ENCODE measurements at regions not wholly inside any gene's neighbourhood (a gene's known extent, or its start where the extent isn't known, plus 50 kb on each side); places are given as distances from the start of the nearest gene placed in this dataset.

- in situ Hi-C loops (cut with MboI; ENCODE audit: low sequenced_read_pairs in 4 of 4), result loop anchor here in 1 of 4 donors (25.0 kb wide), 1 partner anchor 99 kb away; no protein-coding TSS in a partner anchor
These were observed 1215.2 kb downstream of the SI start for GRCh38 chr3:163863146-163863545.

GRCh38 chr3:163852233-163852632 is 1226.1 kb downstream of the SI start:
- H3K36me3 ChIP-seq, result no peaks in the 10 kb centered on the region
- H3K4me3 ChIP-seq, result no peak overlapping the region
- H3K4me1 ChIP-seq, result no peaks in the 10 kb centered on the region
- DNase-seq (no peak), ATAC-seq (no peak)
- no peak overlapping the region for H3K27ac ChIP-seq
- intact Hi-C loops (cut with DNase I; ENCODE audit: low total_unique reads) (no loop called here), in situ Hi-C loops (cut with MboI; ENCODE audit: low sequenced_read_pairs in 4 of 4) (loop anchor here in 1 of 4 donors (25.0 kb wide), 1 partner anchor 110 kb away; no protein-coding TSS in a partner anchor)
- TF ChIP-seq POLR2A (IDR thresholded peaks at IDR 0.05) (no peak), CTCF (IDR thresholded peaks at IDR 0.05 in 4 of 5, conservative IDR thresholded peaks at IDR 0.05 in 1 of 5) (no peak)
- no peaks in the 10 kb centered on the region for H3K9me3 ChIP-seq
- H3K27me3 ChIP-seq, result no peaks in the 10 kb centered on the region

More at GRCh38 chr3:163863146-163863545, 1215.2 kb downstream of the SI start:
- H3K4me1 ChIP-seq, result no peaks in the 10 kb centered on the region
- no peak overlapping the region for H3K4me3 ChIP-seq
- intact Hi-C loops (cut with DNase I; ENCODE audit: low total_unique reads), result no loop called here
- H3K27ac ChIP-seq, result no peak overlapping the region
- ATAC-seq (no peak), DNase-seq (no peak)
- no peaks in the 10 kb centered on the region for H3K9me3 ChIP-seq
- no peaks in the 10 kb centered on the region for H3K36me3 ChIP-seq
- no peak for TF ChIP-seq POLR2A (IDR thresholded peaks at IDR 0.05)
- no peak for TF ChIP-seq CTCF (IDR thresholded peaks at IDR 0.05 in 4 of 5, conservative IDR thresholded peaks at IDR 0.05 in 1 of 5)
- H3K27me3 ChIP-seq, result no peaks in the 10 kb centered on the region

- in situ Hi-C loops (cut with MboI; ENCODE audit: low sequenced_read_pairs in 4 of 4), result no loop called here
These were observed 1239.5 kb downstream of the SI start for GRCh38 chr3:163838769-163839168.

GRCh38 chr3:163832547-163832946 is 1245.7 kb downstream of the SI start:
- Histone ChIP-seq H3K4me3 (no peak overlapping the region), H3K36me3 (no peaks in the 10 kb centered on the region), H3K27ac (no peak overlapping the region), H3K9me3 (no peaks in the 10 kb centered on the region), H3K4me1 (no peaks in the 10 kb centered on the region), H3K27me3 (no peaks in the 10 kb centered on the region)
- ATAC-seq (no peak), DNase-seq (no peak)
- intact Hi-C loops (cut with DNase I; ENCODE audit: low total_unique reads), result no loop called here
- in situ Hi-C loops (cut with MboI; ENCODE audit: low sequenced_read_pairs in 4 of 4), result no loop called here
- TF ChIP-seq CTCF (IDR thresholded peaks at IDR 0.05 in 4 of 5, conservative IDR thresholded peaks at IDR 0.05 in 1 of 5) (no peak), POLR2A (IDR thresholded peaks at IDR 0.05) (no peak)

More at GRCh38 chr3:163838769-163839168, 1239.5 kb downstream of the SI start:
- H3K4me3 ChIP-seq, result no peak overlapping the region
- ATAC-seq, result no peak
- DNase-seq, result no peak
- no peaks in the 10 kb centered on the region for H3K9me3 ChIP-seq
- no peak for TF ChIP-seq CTCF (IDR thresholded peaks at IDR 0.05 in 4 of 5, conservative IDR thresholded peaks at IDR 0.05 in 1 of 5)
- no peak for TF ChIP-seq POLR2A (IDR thresholded peaks at IDR 0.05)
- no peak overlapping the region for H3K27ac ChIP-seq
- no peaks in the 10 kb centered on the region for H3K4me1 ChIP-seq
- intact Hi-C loops (cut with DNase I; ENCODE audit: low total_unique reads), result no loop called here
- H3K27me3 ChIP-seq, result no peaks in the 10 kb centered on the region
- no peaks in the 10 kb centered on the region for H3K36me3 ChIP-seq

- H3K27ac ChIP-seq, result no peak overlapping the region
- ATAC-seq, result no peak
- H3K9me3 ChIP-seq, result peaks cover 0 to 4% (median 0%) of the 10 kb centered on the region in 3 donors
- TF ChIP-seq POLR2A (IDR thresholded peaks at IDR 0.05), result no peak
- no peak for TF ChIP-seq CTCF (IDR thresholded peaks at IDR 0.05 in 4 of 5, conservative IDR thresholded peaks at IDR 0.05 in 1 of 5)
- in situ Hi-C loops (cut with MboI; ENCODE audit: low sequenced_read_pairs in 4 of 4), result no loop called here
- H3K4me3 ChIP-seq, result no peak overlapping the region
- no peaks in the 10 kb centered on the region for H3K27me3 ChIP-seq
- H3K4me1 ChIP-seq, result no peaks in the 10 kb centered on the region
- intact Hi-C loops (cut with DNase I; ENCODE audit: low total_unique reads), result no loop called here
- no peaks in the 10 kb centered on the region for H3K36me3 ChIP-seq
- DNase-seq, result no peak
These were observed 1256.5 kb downstream of the SI start for GRCh38 chr3:163821841-163822240.

All from gastrocnemius medialis (tissue), 4 donors.